Right ventricle myocardium inferior (tissue), 1 donor: ENCODE measurements at regions not wholly inside any gene's neighbourhood (a gene's known extent, or its start where the extent isn't known, plus 50 kb on each side); places are given as distances from the start of the nearest gene placed in this dataset.
"Not testable (repeated sequence)": the region's sequence is repeated elsewhere in the genome, so short reads cannot be mapped to it uniquely, and the experiment has no call there.

Experiments used
- ATAC-seq: fragments of 200-7000 bp; cut with Tn5 transposase; one replicate; pipeline ENCODE4 v1.9.1; 2020; ENCODE audit warnings: mild to moderate bottlenecking, moderate library complexity
- DNase-seq: peaks from one replicate; pipeline ENCODE4 v3.0.0; 2021; ENCODE audit errors: missing footprints
- intact Hi-C: fragments of 100-400 bp; cut with DNase I; formaldehyde crosslinking; loops from one replicate; pipeline ENCODE4 v1.11.0; 2022
- donor health status: DM: no; HTN: yes; CAD: no; lungs with severe emphysema.

DNA sequence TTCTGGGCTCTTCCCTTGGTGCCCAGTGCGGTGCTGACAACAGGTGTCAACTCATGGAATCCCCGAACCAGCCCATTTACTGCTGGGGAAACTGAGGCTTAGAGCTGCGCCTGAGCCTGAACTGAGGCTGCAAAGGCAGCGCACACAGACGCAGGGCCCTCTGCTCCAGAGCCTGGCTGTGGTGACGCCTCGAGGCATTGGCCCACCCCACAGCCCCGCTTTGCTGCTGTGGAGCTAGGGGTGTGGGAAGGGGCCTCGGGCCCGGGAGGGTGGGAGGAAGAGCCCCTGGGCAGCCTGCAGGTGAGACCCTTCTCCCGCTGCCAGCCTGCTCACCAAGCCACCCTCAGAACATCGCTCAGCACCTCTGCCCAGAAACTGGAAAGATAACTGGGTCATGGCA, 97.4 kb upstream of the LRPAP1 start:
- ATAC-seq (no peak), DNase-seq (no peak)
- intact Hi-C loops, result no loop called here

- intact Hi-C loops, DNase-seq, ATAC-seq: not testable (repeated sequence)
Observed at GRCh38 chr4:3629176-3629575, 97.0 kb upstream of the LRPAP1 start.

- DNase-seq (no peak), ATAC-seq (no peak)
- intact Hi-C loops, result no loop called here
Observed at GRCh38 chr4:3628868-3629175, 96.6 kb upstream of the LRPAP1 start.

DNA sequence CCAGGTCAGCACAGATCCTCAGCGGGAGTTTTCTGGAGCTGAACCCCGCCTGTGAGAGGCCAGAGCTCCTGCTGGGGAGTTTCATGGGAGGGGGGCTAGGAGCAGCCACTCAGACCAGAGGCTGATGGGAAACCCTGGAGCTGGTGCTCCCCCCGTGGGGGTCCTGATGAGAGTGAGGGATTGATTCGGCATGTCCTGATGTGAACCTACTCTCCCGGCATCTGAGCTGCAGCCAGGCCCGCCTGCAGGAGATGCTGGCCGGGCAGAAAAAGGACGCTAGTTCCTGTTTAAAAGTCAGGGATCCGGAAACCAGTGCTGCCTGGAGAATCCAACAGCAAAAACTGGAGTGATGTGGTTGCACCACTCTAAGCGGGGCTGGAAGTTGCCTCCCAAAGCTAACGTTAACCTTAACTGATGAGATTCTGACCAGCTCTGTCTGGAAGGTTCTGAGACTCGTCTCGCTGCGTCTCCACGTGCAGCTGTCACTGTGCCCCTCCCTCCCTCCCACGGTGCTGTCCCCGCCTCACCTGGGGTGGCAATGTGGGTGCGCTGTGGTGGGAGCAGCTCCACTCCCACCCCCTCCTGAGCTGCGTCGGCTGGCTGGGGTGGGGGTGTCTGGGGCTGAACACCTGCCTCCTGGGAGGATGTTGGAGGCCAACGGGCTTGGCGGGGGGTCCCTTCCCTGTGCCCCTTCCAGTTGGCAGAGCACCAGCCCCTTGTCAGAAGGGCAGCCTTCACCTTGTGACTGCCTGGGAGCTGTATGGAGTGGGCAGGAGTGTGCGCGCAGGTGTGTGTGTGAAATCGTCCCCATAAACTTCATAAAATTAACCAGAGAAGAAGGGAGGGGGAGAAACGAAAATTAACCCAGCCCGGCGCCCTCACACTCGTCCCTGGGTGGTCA, 96.0 kb upstream of the LRPAP1 start:
- DNase-seq, intact Hi-C loops, ATAC-seq: not testable (repeated sequence)

- DNase-seq, intact Hi-C loops, ATAC-seq: not testable (repeated sequence)
Observed at GRCh38 chr4:3627456-3627855, 95.2 kb upstream of the LRPAP1 start.

- intact Hi-C loops, ATAC-seq, DNase-seq: not testable (repeated sequence)
Observed at GRCh38 chr4:3626131-3626884, 94.1 kb upstream of the LRPAP1 start.

GRCh38 chr4:3625286-3625875, 93.2 kb upstream of the LRPAP1 start:
- intact Hi-C loops, DNase-seq, ATAC-seq: not testable (repeated sequence)

DNA sequence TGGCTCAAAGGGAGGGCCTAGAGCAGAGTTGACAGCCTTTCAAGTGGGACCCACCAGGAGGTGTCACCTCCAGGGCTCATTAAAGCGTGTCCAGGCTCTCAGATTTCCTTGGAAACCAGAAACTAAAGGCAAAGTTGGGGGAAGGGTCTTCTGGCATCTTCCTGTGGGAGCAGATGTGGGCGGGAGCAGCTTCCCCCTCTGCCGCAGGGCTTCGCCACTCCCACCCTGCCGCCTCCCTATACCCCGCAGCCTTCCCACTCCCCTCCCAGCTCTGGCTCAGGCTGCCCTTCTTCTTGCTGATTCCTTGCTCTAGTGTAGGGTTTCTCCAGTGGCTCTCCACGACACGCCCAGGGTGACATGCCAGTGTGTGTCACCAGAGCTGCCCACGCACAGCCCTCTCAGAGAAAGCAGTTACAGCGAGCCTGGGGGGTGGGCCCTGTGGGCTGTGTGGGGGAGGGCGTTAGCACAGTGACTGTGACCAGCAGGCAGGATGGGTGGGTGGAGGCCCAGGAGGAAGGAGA, 91.6 kb upstream of the LRPAP1 start:
- DNase-seq, ATAC-seq, intact Hi-C loops: not testable (repeated sequence)

DNA sequence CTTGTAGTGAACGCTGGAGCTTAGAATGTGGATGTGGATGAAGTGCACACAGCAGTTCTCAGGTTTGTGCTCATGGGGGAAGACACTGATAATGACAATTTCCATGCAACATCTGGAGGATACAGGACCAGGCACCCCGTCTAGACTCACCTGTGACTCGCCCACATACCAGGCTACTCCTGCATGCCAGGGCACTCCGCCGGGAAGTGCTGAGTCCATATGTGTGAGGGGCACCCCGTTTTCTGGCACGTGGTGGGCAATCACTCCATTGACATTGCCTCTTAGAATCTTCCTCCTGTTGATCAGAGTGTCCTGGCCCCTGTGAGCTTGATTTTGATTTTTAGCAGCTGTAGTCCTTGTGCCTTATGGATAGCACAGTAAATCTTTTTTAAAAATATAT, 90.9 kb upstream of the LRPAP1 start:
- DNase-seq, result no peak
- ATAC-seq, result no peak
- intact Hi-C loops, result no loop called here

DNA sequence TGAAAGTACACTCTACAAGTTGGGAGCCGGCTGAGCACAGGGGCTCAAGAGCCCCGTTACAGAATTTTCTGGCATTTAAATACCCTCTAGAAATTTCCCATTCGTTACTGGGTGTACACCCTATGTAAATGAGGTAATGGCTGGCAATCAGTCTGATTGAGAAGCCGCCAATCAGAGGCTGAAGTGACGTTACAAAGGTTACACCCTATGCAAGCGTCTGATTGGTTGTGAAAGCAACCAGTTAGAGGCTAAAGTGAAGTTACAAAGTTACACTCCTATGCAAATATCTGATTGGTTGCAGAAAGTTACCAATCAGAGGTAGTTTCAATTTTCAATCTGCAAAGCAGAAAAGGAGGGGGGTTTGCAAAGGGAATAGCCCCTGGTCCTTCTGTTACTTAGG, 88.1 kb upstream of the LRPAP1 start:
- DNase-seq, ATAC-seq, intact Hi-C loops: not testable (repeated sequence)

GRCh38 chr4:3619698-3620097, 87.5 kb upstream of the LRPAP1 start:
- ATAC-seq, intact Hi-C loops: not testable (repeated sequence)

DNA sequence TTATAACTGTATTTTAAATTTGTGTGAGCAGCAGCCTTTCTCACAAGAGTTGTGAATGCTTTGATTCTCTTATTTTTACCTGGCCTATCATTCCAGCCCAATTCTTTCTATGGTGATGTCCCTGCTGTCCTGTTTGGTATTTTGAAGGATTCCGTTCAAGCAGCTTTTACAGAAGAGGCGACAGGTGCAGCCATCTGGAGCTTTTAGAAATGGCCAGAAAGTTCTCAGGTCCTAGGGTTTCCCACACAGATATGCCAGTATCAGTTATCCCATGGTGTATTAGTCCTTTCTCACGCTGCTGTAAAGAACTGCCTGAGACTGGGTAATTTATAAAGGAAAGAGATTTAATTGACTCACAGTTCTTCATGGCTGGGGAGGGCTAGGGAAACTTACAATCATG, 86.1 kb upstream of the LRPAP1 start:
- DNase-seq, intact Hi-C loops, ATAC-seq: not testable (repeated sequence)

More at GRCh38 chr4:3619698-3620097, 87.5 kb upstream of the LRPAP1 start:
- DNase-seq, result not testable (repeated sequence)

DNA sequence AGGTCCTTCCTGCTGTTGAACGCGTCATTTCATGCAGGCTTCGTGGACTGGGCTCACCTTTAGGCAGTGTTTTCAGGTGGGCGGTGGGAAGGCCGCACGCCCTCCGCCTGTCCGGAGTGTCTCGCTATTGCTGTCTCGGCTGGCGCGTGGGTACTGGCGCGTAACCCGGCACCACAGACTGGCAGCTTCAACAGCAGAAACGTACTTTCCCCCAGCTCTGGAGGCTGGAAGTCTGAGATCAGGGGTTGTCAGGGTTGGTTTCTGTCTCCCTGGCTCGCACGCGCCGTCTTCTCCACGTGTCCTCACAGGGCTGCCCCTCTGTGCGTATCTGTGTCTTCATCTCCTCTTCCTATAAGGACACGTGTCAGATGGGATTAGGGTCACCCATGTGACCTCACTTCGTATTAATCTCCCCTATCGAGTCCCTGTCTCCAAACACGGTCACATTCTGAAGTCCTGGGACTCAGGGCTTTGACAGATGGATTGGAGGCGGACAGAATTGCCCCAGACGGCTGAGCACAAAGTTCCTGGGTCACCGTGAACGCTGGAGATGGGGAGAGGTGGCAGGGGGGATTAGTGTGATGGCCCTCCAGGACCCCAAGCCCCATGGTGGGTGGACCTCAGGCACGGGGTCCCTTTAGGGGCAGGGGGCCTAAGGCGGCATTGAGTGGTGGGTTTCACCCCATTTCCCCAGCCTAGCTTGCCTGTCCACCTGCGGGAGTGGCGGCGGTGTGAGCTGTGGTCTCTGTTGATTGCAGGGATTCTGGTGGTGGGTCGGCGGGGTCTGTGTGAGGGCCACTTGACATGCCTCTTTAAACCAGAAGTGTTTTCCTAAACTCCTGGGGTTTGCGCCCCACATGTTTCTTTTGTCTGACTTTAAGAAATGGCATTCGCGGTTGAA, 83.4 kb upstream of the LRPAP1 start:
- no peak for DNase-seq
- ATAC-seq, result no peak
- intact Hi-C loops, result no loop called here

DNA sequence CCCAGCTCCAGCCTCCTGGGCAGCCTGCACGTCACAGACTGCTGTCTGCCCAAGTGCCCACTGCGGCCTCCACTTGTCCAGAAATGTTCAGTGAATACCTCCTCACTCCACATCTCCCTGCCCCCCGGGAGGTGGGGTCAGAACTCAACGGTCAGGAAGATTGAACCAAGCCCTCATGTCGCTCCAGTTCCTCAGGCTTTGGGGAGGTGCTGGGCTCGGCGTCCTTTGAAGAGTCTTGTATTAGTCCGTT, 82.4 kb upstream of the LRPAP1 start:
- intact Hi-C loops, result no loop called here
- peak; percentile 26 for ATAC-seq
- DNase-seq, result no peak

DNA sequence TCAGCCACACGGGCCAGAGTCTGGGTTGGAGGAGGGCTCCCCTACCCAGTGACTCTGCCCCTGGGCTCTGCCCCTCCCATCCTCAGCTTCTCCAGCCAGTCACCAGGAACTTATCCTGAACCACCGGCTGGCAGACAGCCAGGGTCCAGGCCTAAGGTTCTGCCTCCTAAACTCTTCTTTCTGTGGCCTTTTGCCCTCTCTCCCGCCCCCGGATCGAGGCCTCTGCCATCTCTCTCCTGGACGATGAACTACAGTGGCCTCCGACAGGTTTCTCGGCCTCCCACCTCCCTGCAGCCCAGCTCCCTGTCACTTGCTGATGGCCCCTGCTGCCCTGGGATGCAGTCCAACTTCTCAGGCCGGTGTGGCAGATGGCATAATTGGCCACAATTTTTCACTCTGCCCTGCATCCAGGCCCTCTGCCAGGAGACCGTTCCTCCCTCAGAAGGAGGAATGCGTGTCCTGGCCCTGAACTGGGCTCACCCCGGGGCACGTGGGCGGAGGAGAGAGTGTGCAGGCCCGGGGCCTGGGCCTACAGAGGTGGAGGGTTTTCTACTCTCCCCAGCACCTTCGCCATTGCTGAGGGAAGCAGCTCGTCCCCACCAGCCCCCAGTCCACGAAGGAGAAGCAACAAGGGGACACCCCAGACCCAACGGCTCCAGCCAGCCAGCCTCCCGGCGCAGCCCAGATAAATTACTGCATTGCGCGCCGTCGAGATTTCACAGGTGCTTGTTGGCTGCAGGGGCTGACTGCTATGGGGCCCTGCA, 81.9 kb upstream of the LRPAP1 start:
- intact Hi-C loops, result no loop called here
- peak; percentile 72 for ATAC-seq
- DNase-seq, result no peak

DNA sequence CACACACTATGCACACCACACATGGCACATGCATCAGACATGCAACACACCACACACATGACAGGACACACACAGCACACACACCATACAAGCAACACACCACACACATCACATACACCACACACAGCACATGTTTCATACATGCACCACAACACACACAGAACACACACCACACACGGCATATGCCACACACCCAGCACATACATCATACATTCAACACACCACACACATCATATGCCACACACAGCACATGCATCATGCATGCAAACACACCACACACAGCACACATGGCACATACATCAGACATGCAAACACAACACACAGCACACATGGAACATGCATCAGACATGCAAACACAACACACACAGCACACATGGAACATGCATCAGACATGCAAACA, 80.7 kb upstream of the LRPAP1 start:
- ATAC-seq (no peak), DNase-seq (no peak)
- intact Hi-C loops, result no loop called here

- intact Hi-C loops, result no loop called here
- no peak for ATAC-seq
- DNase-seq, result no peak
Observed at GRCh38 chr4:3612281-3612680, 80.1 kb upstream of the LRPAP1 start.

GRCh38 chr4:3611778-3612177, 79.6 kb upstream of the LRPAP1 start:
- no peak for ATAC-seq

More at GRCh38 chr4:3611778-3612177, 79.6 kb upstream of the LRPAP1 start:
- no peak for DNase-seq
- intact Hi-C loops, result no loop called here
